Stomach (tissue), 8 donors: ENCODE measurements at regions not wholly inside any gene's neighbourhood (a gene's known extent, or its start where the extent isn't known, plus 50 kb on each side); places are given as distances from the start of the nearest gene placed in this dataset.

ENCODE experiments used
- DNase-seq, 2 donors: peaks; one replicate each; pipeline versions ENCODE4 v3.0.0 to v3.0.0-alpha.2; 2013 to 2019
- H3K27ac ChIP-seq, 5 donors: fragments of 200-600 bp in 4 of 5; sonication (generic) in 4 of 5; one replicate each; pipeline ENCODE4 v1.5.1; 2013 to 2019; ENCODE audit warnings: mild to moderate bottlenecking in 1 of 5, moderate library complexity in 1 of 5
- H3K27me3 ChIP-seq, 3 donors: fragments of 200-600 bp; sonication (generic); one replicate each; pipeline ENCODE4 v1.5.1; 2017 to 2019; ENCODE audit warnings: mixed run types in 1 of 3
- H3K36me3 ChIP-seq, 4 donors: fragments of 200-600 bp; sonication (generic); 1 replicate in 3 of 4; 2 replicates in 1 of 4; pipeline ENCODE4 v1.5.1; 2016 to 2019
- H3K4me1 ChIP-seq, 4 donors: fragments of 200-600 bp; sonication (generic); one replicate each; pipeline ENCODE4 v1.5.1; 2016 to 2019
- H3K4me3 ChIP-seq, 4 donors: fragments of 200-600 bp; sonication (generic) in 3 of 4; one replicate each; pipeline ENCODE4 v1.5.1; 2016 to 2019; ENCODE audit warnings: mild to moderate bottlenecking in 1 of 4
- H3K9me3 ChIP-seq, 4 donors: fragments of 200-600 bp; sonication (generic); one replicate each; pipeline ENCODE4 v1.5.1; 2016 to 2019
- CTCF ChIP-seq, 7 experiments: fragments of 450-650 bp in 4 of 7; fragments of 200-600 bp in 3 of 7; sonication (generic) in 3 of 7; IDR thresholded peaks; one replicate each; pipeline ENCODE4 v1.5.1; 2016 to 2019; ENCODE audit warnings: antibody characterized with exemption in 7 of 7, control low read depth in 2 of 7, mild to moderate bottlenecking in 1 of 7
- EP300 ChIP-seq: sonication (generic); formaldehyde crosslinking; IDR thresholded peaks from one replicate; pipeline ENCODE4 v1.6.1; 2017; ENCODE audit warnings: antibody characterized with exemption
- POLR2A ChIP-seq, 4 donors: fragments of 450-650 bp; IDR thresholded peaks; one replicate each; pipeline ENCODE4 v1.6.1; 2016; ENCODE audit warnings: antibody characterized with exemption in 4 of 4, control low read depth in 2 of 4, mild to moderate bottlenecking in 1 of 4, moderate library complexity in 1 of 4
- POLR2AphosphoS5 ChIP-seq, 3 donors: sonication (generic); formaldehyde crosslinking; IDR thresholded peaks; one replicate each; pipeline ENCODE4 v1.6.1; 2016; ENCODE audit warnings: antibody characterized with exemption in 3 of 3
- WGBS, 5 donors: extraction: QIAGEN DNeasy Blood & Tissue Kit in 3 of 5; methylation state at CpG; one replicate each; pipeline versions ENCODE4 v1.1.5 to v1.1.7; 2013 to 2018; 5-methylcytosine and 5-hydroxymethylcytosine counted together
- intact Hi-C: fragments of 100-400 bp; cut with DNase I; formaldehyde crosslinking; loops from one replicate; pipeline ENCODE4 v1.15.1; 2023; ENCODE audit warnings: low total_unique reads
- donor health status: healthy with polysubstance abuse.
- donor health status: Bipolar disorder and iron deficiency.
- donor health status: healthy.

GRCh38 chr2:129324349-129324748 is 655.1 kb upstream of the RAB6C start:
- no peak overlapping the region for H3K27ac ChIP-seq
- no peaks in the 10 kb centered on the region for H3K27me3 ChIP-seq
- no peak for TF ChIP-seq POLR2AphosphoS5 (IDR thresholded peaks at IDR 0.05)
- no peak overlapping the region for H3K4me3 ChIP-seq
- WGBS, 5 donors = 70 to 76% (median 75%) methylated on average over 2 of the region's 2 CpGs
- no peaks in the 10 kb centered on the region for H3K36me3 ChIP-seq
- no peaks in the 10 kb centered on the region for H3K4me1 ChIP-seq
- DNase-seq = no peak
- intact Hi-C loops = no loop called here
- H3K9me3 ChIP-seq = no peaks in the 10 kb centered on the region

GRCh38 chr2:129325151-129325550 is 654.3 kb upstream of the RAB6C start:
- intact Hi-C loops = no loop called here
- Histone ChIP-seq H3K27ac (no peak overlapping the region), H3K4me3 (no peak overlapping the region), H3K9me3 (no peaks in the 10 kb centered on the region), H3K36me3 (no peaks in the 10 kb centered on the region), H3K27me3 (no peaks in the 10 kb centered on the region), H3K4me1 (no peaks in the 10 kb centered on the region)
- TF ChIP-seq CTCF (IDR thresholded peaks at IDR 0.05) (no peak), EP300 (no peak), POLR2AphosphoS5 (IDR thresholded peaks at IDR 0.05) (no peak), POLR2A (IDR thresholded peaks at IDR 0.05) (no peak)
- DNase-seq = no peak
- WGBS, 5 donors = 79 to 99% (median 96%) methylated on average over 2 of the region's 2 CpGs

- intact Hi-C loops = no loop called here
- Histone ChIP-seq H3K27ac (peak overlapping the region in 1 of 5 donors; percentile 58), H3K4me3 (no peak overlapping the region), H3K36me3 (no peaks in the 10 kb centered on the region), H3K9me3 (no peaks in the 10 kb centered on the region), H3K27me3 (no peaks in the 10 kb centered on the region), H3K4me1 (no peaks in the 10 kb centered on the region)
- DNase-seq = no peak
- 64 to 85% (median 77%) methylated on average over 4 of the region's 4 CpGs for WGBS, 5 donors
- TF ChIP-seq CTCF (IDR thresholded peaks at IDR 0.05) (no peak), POLR2AphosphoS5 (IDR thresholded peaks at IDR 0.05) (no peak), EP300 (no peak), POLR2A (IDR thresholded peaks at IDR 0.05) (no peak)
Observed at GRCh38 chr2:129329574-129329973, 649.9 kb upstream of the RAB6C start.

GRCh38 chr2:129330504-129330903 is 649.0 kb upstream of the RAB6C start:
- intact Hi-C loops = no loop called here
- WGBS, 5 donors = 71 to 95% (median 82%) methylated on average over 2 of the region's 2 CpGs
- DNase-seq = no peak
- TF ChIP-seq POLR2AphosphoS5 (IDR thresholded peaks at IDR 0.05) = no peak
- TF ChIP-seq POLR2A (IDR thresholded peaks at IDR 0.05) = no peak
- no peak for TF ChIP-seq CTCF (IDR thresholded peaks at IDR 0.05)
- no peaks in the 10 kb centered on the region for H3K4me1 ChIP-seq
- H3K9me3 ChIP-seq = no peaks in the 10 kb centered on the region
- no peaks in the 10 kb centered on the region for H3K36me3 ChIP-seq
- H3K27ac ChIP-seq = peak overlapping the region in 1 of 5 donors; percentile 58
- H3K27me3 ChIP-seq = no peaks in the 10 kb centered on the region
- H3K4me3 ChIP-seq = no peak overlapping the region

- WGBS, 5 donors = 75 to 85% (median 83%) methylated on average over 7 of the region's 7 CpGs
- Histone ChIP-seq H3K4me1 (no peaks in the 10 kb centered on the region), H3K27ac (no peak overlapping the region), H3K9me3 (no peaks in the 10 kb centered on the region), H3K36me3 (no peaks in the 10 kb centered on the region), H3K4me3 (no peak overlapping the region), H3K27me3 (no peaks in the 10 kb centered on the region)
- DNase-seq = no peak
- no peak for TF ChIP-seq EP300
- TF ChIP-seq CTCF (IDR thresholded peaks at IDR 0.05) = no peak
- TF ChIP-seq POLR2AphosphoS5 (IDR thresholded peaks at IDR 0.05) = no peak
- TF ChIP-seq POLR2A (IDR thresholded peaks at IDR 0.05) = no peak
- intact Hi-C loops = no loop called here
Observed at GRCh38 chr2:129331638-129332037, 647.8 kb upstream of the RAB6C start.
